Panc1 (cell line): ENCODE measurements at regions not wholly inside any gene's neighbourhood (a gene's known extent, or its start where the extent isn't known, plus 50 kb on each side); places are given as distances from the start of the nearest gene placed in this dataset.
"Not testable (repeated sequence)": the region's sequence is repeated elsewhere in the genome, so short reads cannot be mapped to it uniquely, and the experiment has no call there.

Experiments used
- POLR2AphosphoS5 ChIP-seq: IDR thresholded peaks from 2 replicates; pipeline ENCODE4 v1.6.1; 2012; ENCODE audit warnings: mild to moderate bottlenecking, low read depth, low read length, moderate library complexity
- TCF7L2 ChIP-seq: IDR thresholded peaks from 2 replicates; pipeline ENCODE4 v1.6.1; 2011; ENCODE audit warnings: mild to moderate bottlenecking, low read depth, low read length, inconsistent platforms
- TF ChIP-seq, protein P1 (sequence below): fragments of 450-650 bp; IDR thresholded peaks from 2 replicates; pipeline ENCODE4 v1.5.1; 2017; ENCODE audit warnings: mild to moderate bottlenecking

- TF ChIP-seq, protein P1, sequence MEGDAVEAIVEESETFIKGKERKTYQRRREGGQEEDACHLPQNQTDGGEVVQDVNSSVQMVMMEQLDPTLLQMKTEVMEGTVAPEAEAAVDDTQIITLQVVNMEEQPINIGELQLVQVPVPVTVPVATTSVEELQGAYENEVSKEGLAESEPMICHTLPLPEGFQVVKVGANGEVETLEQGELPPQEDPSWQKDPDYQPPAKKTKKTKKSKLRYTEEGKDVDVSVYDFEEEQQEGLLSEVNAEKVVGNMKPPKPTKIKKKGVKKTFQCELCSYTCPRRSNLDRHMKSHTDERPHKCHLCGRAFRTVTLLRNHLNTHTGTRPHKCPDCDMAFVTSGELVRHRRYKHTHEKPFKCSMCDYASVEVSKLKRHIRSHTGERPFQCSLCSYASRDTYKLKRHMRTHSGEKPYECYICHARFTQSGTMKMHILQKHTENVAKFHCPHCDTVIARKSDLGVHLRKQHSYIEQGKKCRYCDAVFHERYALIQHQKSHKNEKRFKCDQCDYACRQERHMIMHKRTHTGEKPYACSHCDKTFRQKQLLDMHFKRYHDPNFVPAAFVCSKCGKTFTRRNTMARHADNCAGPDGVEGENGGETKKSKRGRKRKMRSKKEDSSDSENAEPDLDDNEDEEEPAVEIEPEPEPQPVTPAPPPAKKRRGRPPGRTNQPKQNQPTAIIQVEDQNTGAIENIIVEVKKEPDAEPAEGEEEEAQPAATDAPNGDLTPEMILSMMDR, result not testable (repeated sequence)
- not testable (repeated sequence) for TF ChIP-seq TCF7L2, POLR2AphosphoS5
Measured at GRCh38 chr10:125518397-125518796, 164.6 kb downstream of the TEX36 start.
